ENCODE measurements at regions not wholly inside any gene's neighbourhood (a gene's known extent, or its start where the extent isn't known, plus 50 kb on each side); places are given as distances from the start of the nearest gene placed in this dataset.

DNA sequence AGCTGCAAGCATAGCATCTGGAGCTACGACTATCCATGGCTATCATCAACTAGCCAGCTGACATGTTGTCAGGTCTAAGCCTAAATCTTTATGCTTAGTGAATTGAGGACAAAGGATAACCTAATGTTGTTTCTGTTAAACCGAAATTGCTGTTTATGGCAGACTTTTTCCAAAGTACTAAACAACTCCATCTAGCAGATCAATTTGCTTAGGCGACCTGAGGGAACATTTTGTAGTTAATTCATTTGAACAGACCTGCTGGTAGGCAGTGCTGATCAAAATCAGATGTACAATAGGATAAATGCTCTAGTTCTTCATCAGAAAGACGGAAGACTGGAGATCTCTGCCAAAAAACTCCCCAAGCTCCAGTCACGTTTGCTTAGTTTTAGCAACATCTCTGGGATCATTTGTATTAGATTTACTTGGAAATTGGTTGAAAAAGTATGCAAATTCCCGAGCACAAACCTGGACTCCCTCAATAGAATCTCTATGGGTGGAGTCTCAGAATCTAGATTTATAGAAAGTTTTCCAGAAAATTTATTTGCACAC is 301.6 kb upstream of the NRP1 start:
- TF ChIP-seq SP1 (IDR thresholded peaks at IDR 0.05; ENCODE audit: low read depth, low read length) (no peak), SIN3A (conservative IDR thresholded peaks at IDR 0.05 in 1 of 2, IDR thresholded peaks at IDR 0.05 in 1 of 2; ENCODE audit: low read depth in 1 of 2, low read length in 2 of 2) (no peak), JUN (IDR thresholded peaks at IDR 0.05; ENCODE audit: low read depth, low read length) (no peak), EZH2 (IDR thresholded peaks at IDR 0.05; ENCODE audit: low read depth, low read length, severe bottlenecking) (no peak), GABPA (IDR thresholded peaks at IDR 0.05; ENCODE audit: borderline replicate concordance, insufficient read depth, low read length) (no peak), RFX5 (IDR thresholded peaks at IDR 0.05; ENCODE audit: borderline replicate concordance, low read depth, low read length) (no peak), TAF1 (IDR thresholded peaks at IDR 0.05; ENCODE audit: low read depth, low read length) (no peak), EGR1 (IDR thresholded peaks at IDR 0.05; ENCODE audit: borderline replicate concordance, low read depth, low read length) (no peak), SIRT6 (IDR thresholded peaks at IDR 0.05; ENCODE audit: low read length) (no peak), EP300 (IDR thresholded peaks at IDR 0.05; ENCODE audit: borderline replicate concordance in 1 of 2, low read depth in 2 of 2, low read length in 2 of 2) (no peak), TEAD4 (IDR thresholded peaks at IDR 0.05; ENCODE audit: low read depth, low read length) (no peak), CEBPB (IDR thresholded peaks at IDR 0.05; ENCODE audit: low read depth, low read length) (no peak)
- TF ChIP-seq, protein P1, sequence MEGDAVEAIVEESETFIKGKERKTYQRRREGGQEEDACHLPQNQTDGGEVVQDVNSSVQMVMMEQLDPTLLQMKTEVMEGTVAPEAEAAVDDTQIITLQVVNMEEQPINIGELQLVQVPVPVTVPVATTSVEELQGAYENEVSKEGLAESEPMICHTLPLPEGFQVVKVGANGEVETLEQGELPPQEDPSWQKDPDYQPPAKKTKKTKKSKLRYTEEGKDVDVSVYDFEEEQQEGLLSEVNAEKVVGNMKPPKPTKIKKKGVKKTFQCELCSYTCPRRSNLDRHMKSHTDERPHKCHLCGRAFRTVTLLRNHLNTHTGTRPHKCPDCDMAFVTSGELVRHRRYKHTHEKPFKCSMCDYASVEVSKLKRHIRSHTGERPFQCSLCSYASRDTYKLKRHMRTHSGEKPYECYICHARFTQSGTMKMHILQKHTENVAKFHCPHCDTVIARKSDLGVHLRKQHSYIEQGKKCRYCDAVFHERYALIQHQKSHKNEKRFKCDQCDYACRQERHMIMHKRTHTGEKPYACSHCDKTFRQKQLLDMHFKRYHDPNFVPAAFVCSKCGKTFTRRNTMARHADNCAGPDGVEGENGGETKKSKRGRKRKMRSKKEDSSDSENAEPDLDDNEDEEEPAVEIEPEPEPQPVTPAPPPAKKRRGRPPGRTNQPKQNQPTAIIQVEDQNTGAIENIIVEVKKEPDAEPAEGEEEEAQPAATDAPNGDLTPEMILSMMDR (IDR thresholded peaks at IDR 0.05; ENCODE audit: control extremely low read depth in 1 of 3, insufficient read depth in 1 of 3, low read depth in 1 of 3, low read length in 3 of 3), result no peak

Data from H1 (cell line).